GM04504 (cell line): ENCODE measurements at regions not wholly inside any gene's neighbourhood (a gene's known extent, or its start where the extent isn't known, plus 50 kb on each side); places are given as distances from the start of the nearest gene placed in this dataset.
A peak's percentile ranks its signal among the peaks of the same experiment; 100 is the strongest.
"Not testable (repeated sequence)": the region's sequence is repeated elsewhere in the genome, so short reads cannot be mapped to it uniquely, and the experiment has no call there.

Experiments
- DNase-seq: peaks from one replicate; pipeline ENCODE4 v3.0.0-alpha.2; 2012; ENCODE audit warnings: low read depth

GRCh38 chr10:114732931-114733330 is 74.9 kb upstream of the ABLIM1 start:
- DNase-seq, result no peak

DNA sequence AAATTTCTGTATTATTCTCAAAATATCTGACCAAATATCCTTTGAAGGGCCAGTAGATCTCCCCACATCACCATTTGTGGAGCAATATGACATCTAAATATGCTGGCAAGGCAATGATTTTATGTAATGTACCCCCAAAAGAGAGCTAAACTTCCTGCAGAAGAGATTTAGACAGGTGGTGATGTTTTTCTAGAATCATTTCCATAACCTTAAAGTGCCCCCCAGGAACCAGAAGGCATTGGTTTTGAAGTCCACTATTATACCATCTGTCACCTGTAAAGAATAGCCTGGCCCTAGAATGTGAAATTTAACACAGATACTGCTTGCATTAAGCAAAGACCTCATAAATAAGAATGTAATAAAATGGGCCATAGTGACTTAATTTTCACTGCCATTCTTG is 77.9 kb upstream of the ABLIM1 start:
- DNase-seq, result no peak

- no peak for DNase-seq
Measured at GRCh38 chr10:114743521-114744231, 77.9 kb upstream of the FHIP2A start.

- no peak for DNase-seq
Measured at GRCh38 chr10:114746531-114746930, 75.0 kb upstream of the FHIP2A start.

- DNase-seq, result no peak
Measured at GRCh38 chr10:114748241-114748640, 73.3 kb upstream of the FHIP2A start.

GRCh38 chr10:114749014-114749413 is 72.6 kb upstream of the FHIP2A start:
- no peak for DNase-seq

DNA sequence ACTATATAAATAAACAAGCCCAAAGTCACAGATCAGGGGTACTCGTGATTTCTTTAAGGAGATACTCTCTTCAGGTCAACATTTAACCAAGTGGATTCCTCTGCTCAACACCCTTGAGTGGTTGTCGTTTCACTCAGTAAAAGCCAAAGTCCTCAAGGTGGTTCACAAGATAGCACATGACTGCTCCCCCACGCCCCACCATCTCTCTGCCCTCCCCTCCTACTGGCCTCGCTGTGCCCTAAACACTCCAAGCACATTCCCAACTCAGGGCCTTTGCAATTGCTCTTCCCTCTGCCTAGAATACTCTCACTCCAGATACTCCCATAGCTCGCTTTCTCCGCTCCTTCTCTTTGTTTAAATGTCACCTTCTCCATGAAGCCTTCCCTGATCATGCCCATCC is 72.1 kb upstream of the FHIP2A start:
- no peak for DNase-seq

DNA sequence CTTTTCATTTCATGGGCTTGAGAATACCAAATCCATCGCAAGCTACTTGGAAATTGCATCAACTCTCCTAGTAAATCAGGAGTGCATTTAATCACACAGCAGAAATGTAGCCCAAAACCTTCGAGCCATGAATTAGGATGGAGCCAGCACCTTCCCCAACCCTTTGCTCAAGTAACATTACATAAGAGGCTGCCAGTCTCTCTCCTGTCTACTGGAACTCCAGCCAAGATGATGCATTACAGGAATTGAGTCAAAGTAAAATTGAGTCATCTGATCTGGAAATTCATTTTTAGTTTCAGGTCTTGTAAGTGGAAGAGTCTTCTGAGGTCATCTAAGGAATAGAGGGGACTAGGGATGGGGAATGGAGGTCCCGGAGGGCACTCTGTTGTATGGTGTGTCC is 69.7 kb upstream of the FHIP2A start:
- peak; percentile 28 for DNase-seq

DNA sequence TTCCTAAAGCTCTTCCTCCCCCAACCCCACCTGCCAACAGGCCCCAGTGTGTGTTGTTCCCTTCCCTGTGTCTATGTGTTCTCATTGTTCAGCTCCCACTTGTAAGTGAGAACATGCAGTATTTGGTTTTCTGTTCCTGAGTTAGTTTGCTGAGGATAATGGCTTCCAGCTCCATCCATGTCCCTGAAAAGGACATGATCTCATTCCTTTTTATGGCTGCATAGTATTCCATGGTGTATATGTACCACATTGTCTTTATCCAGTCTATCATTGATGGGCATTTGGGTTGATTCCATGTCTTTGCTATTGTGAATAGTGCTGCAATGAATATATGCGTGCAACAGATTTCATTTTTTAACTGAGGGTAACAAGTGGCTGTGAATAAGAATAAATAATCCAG is 69.0 kb upstream of the FHIP2A start:
- DNase-seq, result not testable (repeated sequence)

DNA sequence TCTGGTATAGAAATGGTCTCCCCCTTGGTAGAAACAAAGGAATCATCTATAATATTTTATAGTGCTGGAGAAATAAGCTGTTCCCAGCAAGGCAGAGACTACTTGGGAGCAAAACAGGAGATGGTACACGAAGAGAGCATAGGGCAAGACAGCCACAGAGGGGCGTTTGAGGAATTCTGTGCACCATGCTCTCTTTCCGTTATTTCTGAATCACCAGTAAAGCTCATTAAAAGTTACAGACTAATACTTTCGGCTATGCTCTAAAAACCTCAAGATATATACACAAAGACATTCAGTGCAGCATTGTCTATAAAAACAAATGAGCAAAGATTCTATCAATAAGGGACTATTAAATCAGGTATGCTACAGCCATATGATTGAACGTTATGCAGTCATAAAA is 68.5 kb upstream of the FHIP2A start:
- DNase-seq, result peak; percentile 24

DNA sequence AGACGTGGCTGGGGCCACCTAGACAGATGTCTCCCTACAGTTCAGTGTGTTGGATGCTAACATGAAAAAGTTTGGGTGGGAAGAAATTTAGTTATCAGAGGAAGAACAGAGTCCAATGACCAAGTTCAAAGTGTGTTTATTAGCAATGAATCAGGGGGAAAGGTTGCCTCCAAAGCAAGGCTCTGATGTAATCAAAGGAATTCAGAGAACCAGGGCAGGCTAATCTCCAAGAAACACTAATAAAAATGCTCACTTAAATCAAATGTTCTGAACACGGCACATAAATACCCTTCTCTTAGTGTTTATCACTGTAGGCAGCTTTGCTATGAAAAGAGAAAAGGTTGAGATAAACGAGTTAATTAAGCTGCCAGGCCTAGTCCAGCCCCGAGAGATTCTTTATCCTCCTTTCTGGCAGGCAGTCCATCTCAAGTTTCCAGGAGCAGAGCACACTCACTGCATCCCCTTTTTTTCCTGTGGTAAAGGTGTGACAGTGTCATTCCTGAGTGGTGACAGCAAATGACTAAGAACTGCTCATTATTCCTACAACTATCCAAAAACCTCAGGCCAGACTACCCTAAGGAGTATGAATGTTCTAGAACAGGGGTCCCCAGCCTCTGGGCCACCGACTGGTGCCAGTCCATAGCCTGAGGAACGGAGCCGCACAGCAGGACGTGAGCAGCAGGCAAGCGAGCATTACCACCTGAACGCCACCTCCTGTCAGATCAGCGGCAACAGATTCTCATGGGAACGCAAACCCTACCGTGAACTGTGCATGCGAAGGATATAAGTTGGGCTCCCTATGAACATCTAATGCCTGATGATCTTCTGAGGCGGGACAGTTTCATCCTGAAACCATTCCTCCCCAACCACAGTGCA is 66.9 kb upstream of the FHIP2A start:
- DNase-seq, result peak; percentile 36

DNA sequence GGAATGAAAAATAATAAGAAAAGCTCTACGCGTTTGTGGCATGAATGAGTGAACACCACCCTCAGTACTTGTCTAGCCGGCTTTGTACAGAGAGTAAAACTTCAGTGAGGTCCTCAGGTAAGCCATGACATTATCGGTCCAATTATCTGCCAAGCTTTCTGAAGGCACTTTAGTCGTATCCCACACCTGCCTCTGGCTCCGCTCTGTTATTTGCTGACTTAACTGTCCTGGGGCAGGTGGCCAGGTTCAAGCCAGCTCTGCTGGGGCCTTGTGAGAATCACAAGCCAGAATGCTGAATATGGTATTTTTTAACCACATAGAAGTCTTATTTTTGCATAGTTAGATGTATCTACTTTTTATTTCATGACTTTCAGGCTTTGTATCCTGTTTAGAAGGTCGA is 66.0 kb upstream of the FHIP2A start:
- no peak for DNase-seq

- no peak for DNase-seq
Measured at GRCh38 chr10:114758331-114758730, 63.2 kb upstream of the FHIP2A start.

- no peak for DNase-seq
Measured at GRCh38 chr10:114761205-114762193, 60.1 kb upstream of the FHIP2A start.

- no peak for DNase-seq
Measured at GRCh38 chr10:114762811-114763210, 58.8 kb upstream of the FHIP2A start.

DNA sequence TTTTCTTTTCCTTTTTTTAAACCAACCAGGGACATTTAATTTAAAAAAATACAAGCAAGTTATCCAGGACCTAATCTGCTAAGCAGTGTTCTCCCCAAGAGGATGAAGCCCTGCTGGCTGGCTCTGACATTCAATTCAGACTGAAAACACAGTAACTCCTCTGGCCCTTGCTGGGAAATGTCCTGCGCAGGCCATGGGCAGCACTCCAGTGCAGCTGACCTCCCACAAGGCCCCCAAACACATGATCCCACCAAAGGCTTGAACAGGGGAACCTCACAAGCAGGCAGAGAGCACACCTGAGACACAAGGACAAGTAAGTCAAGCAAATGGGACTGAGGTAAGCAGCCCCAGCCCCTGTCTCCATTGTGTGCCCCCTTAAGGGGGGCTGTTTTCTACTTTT is 56.9 kb upstream of the FHIP2A start:
- DNase-seq, result no peak

GRCh38 chr10:114766470-114766869 is 55.1 kb upstream of the FHIP2A start:
- no peak for DNase-seq

GRCh38 chr10:114767101-114767985 is 54.2 kb upstream of the FHIP2A start:
- DNase-seq, result peak; percentile 29

DNA sequence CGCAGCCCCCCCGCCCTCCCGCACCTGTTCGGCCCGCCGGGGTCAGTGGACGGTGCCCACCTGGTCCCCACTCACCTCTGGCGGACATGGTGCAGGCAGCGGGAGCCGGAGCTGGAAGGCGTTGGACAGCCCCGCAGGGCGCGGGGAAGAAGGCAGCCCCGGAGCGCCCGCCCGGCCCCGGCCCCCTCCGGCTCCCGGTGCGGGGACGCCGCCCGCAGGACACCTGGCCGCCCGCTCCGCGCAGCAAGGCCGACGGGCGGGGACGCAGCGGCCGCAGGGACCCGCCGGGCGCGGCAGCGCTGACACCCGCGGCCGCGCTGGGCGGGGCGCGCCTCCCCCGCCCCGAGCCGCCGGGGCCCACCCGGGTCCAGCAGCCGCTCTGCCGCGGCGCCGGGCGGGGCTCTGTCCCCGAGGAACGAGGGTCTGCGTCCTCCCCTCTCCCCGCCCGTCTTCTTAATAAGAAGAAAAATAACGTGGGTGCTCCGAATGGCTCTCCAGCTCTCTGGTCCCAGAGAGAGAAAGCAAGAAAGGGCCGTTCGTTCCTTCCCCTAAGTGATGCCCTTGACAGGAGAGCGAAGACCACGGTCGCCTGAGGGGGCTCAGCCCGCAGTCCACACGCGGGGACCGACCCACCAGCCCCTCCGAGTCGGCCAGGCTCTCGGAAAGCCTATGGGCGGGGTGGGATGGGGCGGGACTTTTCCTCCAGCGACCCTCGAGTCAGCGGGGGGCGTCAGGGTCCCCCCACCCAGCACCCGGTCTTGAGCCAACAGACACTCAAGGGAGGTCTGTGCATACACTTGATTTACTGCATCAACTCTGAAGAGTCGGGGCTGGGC is 53.4 kb upstream of the FHIP2A start:
- DNase-seq, result no peak

DNA sequence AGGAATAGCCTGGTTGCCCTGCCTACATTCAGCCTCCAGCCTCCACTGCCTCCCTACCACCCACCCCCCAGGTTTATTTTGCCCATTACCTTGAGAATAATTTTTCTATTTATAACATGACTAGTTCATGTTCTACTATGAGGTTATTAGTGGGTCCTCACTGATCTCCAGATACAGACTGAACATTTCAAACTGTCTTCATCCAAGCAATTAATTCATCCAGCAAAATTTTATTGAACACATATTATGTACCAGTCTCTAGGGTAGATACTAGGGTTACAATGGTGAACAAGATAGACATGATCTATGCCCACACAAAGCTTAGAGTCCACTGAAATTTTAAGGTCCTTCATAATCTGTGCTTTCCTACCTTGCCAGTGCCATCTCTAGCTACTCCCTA is 51.6 kb upstream of the FHIP2A start:
- no peak for DNase-seq
